ENCODE measurements at regions not wholly inside any gene's neighbourhood (a gene's known extent, or its start where the extent isn't known, plus 50 kb on each side); places are given as distances from the start of the nearest gene placed in this dataset.
"Not testable (repeated sequence)": the region's sequence is repeated elsewhere in the genome, so short reads cannot be mapped to it uniquely, and the experiment has no call there.

DNA sequence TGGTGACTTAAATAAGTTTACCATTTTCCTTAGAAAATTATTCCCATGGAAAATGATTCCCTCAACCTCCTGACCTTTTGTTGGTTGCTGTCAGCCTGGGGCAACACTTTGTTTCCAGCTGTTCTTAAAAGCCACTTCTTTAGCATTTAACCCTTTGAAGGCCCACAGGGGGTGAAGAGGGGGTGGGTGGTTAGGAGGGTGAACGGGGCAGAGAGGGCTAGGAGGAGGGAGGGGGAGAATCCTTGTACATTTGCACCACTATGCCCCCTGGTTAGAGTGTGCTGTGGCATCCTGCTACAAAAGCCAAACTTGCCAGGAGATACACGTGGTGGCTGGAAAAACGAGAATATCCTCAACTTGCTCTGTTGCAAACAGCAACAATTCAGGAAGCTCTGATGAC, 273.2 kb upstream of the RGMA start:
- no peak for DNase-seq (ENCODE audit: low read depth in 2 of 2)

GRCh38 chr15:93361703-93362102, 272.7 kb upstream of the RGMA start:
- no peak for DNase-seq (ENCODE audit: low read depth in 2 of 2)

- DNase-seq (ENCODE audit: low read depth in 2 of 2), result no peak
These were observed 272.0 kb upstream of the RGMA start for GRCh38 chr15:93360976-93361375.

DNA sequence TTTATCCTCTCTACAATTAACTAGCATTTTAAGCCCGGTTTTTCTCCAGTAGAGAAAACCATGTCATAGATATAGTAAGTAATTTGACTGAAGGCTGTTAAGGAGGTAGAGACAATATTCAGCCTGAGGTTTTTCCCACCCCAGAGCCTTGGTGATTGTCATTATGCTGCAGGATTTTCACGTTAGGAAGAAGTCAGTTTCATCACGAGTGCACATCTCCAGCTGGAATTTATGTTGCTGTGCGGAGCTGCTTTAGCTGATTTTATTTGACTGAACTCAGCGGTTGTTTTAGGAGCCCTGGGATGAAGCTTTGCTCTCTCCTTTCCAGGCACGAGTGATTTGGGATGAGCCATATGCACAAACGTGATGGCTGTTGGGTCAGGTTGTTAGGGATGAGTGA, 271.3 kb upstream of the RGMA start:
- DNase-seq (ENCODE audit: low read depth in 2 of 2), result no peak

GRCh38 chr15:93359425-93360131, 270.6 kb upstream of the RGMA start:
- DNase-seq (ENCODE audit: low read depth in 2 of 2), result no peak

- no peak for DNase-seq (ENCODE audit: low read depth in 2 of 2)
These were observed 270.0 kb upstream of the RGMA start for GRCh38 chr15:93359060-93359408.

DNA sequence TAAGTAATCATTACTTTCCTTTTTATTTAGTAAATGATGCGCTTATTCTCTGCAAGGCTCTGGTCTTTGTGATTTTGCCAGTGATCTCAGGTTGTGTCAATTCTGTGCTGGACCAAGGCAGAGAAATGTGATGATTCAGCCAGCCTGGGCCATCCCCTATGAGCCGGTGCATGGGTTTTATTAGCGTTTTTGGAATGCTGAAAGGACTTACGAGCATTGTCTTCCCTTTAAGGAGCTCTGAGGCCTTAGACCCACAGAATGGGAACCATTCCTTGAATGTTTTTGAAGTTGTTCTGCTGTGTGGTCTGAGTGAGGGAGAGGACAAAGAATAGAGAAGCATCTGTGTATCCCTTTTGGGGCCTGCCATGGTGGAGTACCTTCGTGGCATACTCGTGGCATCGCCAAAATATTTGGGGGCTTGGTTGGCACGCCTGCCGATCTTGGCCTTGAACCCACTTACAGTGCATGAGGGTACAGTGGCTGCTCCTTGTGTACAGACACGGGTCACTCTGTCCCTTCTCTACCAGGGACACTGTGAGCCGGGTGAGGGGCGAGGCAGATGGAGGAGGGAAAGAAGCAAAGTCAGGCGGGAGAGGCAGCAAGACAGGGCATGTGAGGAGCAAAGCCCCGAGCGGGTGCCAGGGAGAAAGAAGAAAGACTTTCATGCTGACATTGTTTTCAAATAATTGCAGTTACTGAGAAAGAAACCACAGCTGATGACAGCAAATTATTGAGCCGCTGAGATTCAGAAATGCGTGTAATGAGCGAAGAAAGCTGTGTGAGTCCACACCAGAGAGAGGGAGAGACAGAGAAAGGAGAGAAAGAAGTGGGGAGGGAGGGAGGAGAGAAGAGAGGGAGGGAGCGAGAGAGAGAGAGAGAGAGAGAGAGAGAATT, 269.4 kb upstream of the RGMA start:
- no peak for DNase-seq (ENCODE audit: low read depth in 2 of 2)

- DNase-seq (ENCODE audit: low read depth in 2 of 2), result no peak
These were observed 259.9 kb upstream of the RGMA start for GRCh38 chr15:93348711-93349545.

- DNase-seq (ENCODE audit: low read depth in 2 of 2), result no peak
These were observed 259.0 kb upstream of the RGMA start for GRCh38 chr15:93347986-93348385.

DNA sequence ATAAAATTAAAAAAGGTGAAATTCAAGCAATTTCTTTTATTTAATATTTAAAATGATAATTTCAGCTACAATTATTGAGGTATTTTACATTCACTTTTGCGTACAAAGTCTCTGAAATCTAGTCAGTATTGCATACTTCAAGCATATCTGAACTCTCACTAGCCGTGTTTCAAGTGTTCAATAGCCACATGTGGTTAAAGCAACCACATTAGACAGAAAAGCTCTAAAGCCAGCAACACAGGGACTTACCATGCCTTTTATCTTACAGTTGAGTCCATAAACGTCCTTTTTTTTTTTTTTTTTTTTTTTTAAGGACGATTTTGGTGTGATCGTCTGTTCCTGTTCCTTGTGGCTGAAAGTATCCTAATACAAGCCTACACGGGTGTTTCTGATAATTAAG, 257.0 kb upstream of the RGMA start:
- no peak for DNase-seq (ENCODE audit: low read depth in 2 of 2)

DNA sequence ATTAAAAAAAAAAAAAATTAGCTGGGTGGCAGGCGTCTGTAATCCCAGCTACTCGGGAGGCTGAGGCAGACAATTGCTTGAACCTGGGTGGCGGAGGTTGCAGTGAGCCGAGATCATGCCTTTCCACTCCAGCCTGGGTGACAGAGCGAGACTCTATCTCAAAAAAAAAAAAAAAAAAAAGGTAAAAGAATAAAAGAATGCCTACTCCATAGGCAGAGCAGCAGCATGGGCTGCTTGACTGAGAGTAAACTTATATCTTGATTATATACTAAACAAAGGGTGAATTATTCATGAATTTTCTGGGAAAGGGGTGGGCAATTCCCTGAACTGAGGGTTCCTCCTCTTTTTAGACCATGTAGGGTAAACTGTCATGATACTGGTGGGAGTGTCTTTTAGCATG, 254.4 kb upstream of the RGMA start:
- not testable (repeated sequence) for DNase-seq (ENCODE audit: low read depth in 2 of 2)

- no peak for DNase-seq (ENCODE audit: low read depth in 2 of 2)
These were observed 252.2 kb upstream of the RGMA start for GRCh38 chr15:93341164-93341563.

GRCh38 chr15:93340406-93340805, 251.4 kb upstream of the RGMA start:
- no peak for DNase-seq (ENCODE audit: low read depth in 2 of 2)

- DNase-seq (ENCODE audit: low read depth in 2 of 2), result no peak
These were observed 244.8 kb upstream of the RGMA start for GRCh38 chr15:93333796-93334195.

DNA sequence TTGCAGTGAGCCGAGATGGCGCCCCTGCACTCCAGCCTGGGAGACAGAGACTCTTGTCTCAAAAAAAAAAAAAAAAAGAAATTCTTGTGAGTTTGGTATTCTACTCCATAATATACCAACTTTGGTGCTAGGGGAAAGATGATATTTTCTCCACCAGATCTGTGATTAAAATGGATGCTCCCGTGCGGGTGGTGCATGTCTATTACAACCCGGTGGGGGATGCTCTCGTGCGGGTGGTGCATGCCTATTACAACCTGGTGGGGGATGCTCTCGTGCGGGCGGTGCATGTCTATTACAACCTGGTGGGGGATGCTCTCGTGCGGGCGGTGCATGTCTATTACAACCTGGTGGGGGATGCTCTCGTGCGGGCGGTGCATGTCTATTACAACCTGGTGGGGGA, 244.1 kb upstream of the RGMA start:
- DNase-seq (ENCODE audit: low read depth in 2 of 2), result not testable (repeated sequence)

DNA sequence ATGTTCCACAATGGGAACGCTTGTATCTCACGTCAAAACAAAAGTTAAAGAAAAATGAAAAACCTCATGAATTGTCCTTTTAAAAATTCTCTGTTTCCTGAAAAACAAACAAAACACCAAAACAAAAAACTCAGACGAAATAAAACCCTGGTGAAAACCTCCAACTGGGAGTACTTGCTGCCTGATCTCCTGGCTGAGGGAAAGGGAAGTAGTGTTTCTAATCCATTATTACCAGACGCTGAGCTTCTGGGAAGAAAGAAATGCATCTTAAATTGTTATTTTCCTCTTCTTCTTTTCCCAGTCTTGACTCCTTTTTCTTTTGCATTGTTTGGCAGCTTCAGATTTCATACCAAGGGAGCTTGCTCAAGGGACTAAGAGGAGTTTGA, 243.2 kb upstream of the RGMA start:
- no peak for DNase-seq (ENCODE audit: low read depth in 2 of 2)

- DNase-seq (ENCODE audit: low read depth in 2 of 2), result no peak
These were observed 242.6 kb upstream of the RGMA start for GRCh38 chr15:93331545-93332167.

- no peak for DNase-seq (ENCODE audit: low read depth in 2 of 2)
These were observed 242.0 kb upstream of the RGMA start for GRCh38 chr15:93330912-93331544.

DNA sequence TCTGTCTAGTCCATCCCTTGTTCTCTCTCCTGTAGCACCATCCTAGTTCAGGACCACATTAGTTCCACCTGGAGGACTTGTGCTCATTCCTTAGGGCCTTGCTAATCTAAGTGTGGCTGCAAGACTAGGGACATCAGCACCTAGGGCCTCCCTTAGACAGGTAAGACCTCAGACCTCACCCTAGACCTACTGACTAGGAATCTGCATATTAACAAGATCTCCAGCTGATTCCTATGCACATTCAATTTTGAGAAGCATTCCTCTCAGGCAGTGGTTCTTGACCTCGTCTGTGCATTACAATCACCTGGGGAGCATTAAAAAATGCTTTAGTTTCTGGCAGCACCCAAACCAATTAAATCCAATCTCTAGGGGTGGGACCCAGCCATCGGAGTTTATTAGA, 238.4 kb upstream of the RGMA start:
- DNase-seq (ENCODE audit: low read depth in 2 of 2), result no peak

- no peak for DNase-seq (ENCODE audit: low read depth in 2 of 2)
These were observed 235.4 kb upstream of the RGMA start for GRCh38 chr15:93324186-93324975.

DNA sequence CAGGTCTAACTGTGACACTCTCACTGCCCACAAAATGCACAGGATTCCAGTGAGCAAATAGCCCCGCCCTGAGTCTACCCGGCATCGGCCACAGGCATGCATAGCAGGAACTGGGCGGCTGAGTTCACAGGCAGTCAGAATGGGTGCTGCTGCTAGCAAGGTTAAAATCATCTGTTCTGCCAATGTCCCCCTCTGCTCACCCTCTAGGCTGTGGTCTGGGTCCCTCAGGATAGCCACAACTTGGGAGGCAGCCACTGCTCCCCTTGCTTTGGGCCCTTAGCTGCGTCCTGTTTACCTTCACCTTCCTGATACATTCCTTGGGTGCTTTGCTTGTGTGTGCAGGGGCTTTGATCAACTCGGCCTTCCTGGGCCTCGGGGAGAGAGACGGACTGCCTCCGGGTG, 232.9 kb upstream of the RGMA start:
- no peak for DNase-seq (ENCODE audit: low read depth in 2 of 2)

All from activated CD8-positive, alpha-beta memory T cell treated with anti-CD3 and anti-CD28 coated beads for 4 hours (primary cell).